Endothelial cell (in vitro differentiated cells): ENCODE measurements at regions not wholly inside any gene's neighbourhood (a gene's known extent, or its start where the extent isn't known, plus 50 kb on each side); places are given as distances from the start of the nearest gene placed in this dataset.

Source experiments
- DNase-seq: peaks from one replicate; pipeline ENCODE4 v3.0.0; 2021; ENCODE audit warnings: low spot score
- H3K27ac Mint-ChIP-seq: one replicate; pipeline ENCODE4 v1.8.0; 2021; ENCODE audit warnings: mixed read lengths, inconsistent platforms; ENCODE audit not compliant: unreplicated experiment
- H3K27me3 Mint-ChIP-seq: one replicate; pipeline ENCODE4 v1.8.0; 2021; ENCODE audit warnings: mild to moderate bottlenecking, moderate library complexity, mixed read lengths, inconsistent platforms; ENCODE audit not compliant: unreplicated experiment
- H3K36me3 Mint-ChIP-seq: one replicate; pipeline ENCODE4 v1.8.0; 2021; ENCODE audit warnings: mild to moderate bottlenecking, low read depth, mixed read lengths, inconsistent platforms; ENCODE audit not compliant: unreplicated experiment
- H3K4me1 Mint-ChIP-seq: one replicate; pipeline ENCODE4 v1.8.0; 2021; ENCODE audit warnings: mild to moderate bottlenecking, mixed read lengths, inconsistent platforms; ENCODE audit not compliant: unreplicated experiment
- H3K4me3 Mint-ChIP-seq: one replicate; pipeline ENCODE4 v1.8.0; 2021; ENCODE audit warnings: mild to moderate bottlenecking, mixed read lengths, inconsistent platforms; ENCODE audit not compliant: unreplicated experiment
- H3K9me3 Mint-ChIP-seq: one replicate; pipeline ENCODE4 v1.8.0; 2021; ENCODE audit warnings: mixed read lengths, inconsistent platforms; ENCODE audit not compliant: unreplicated experiment
- TF ChIP-seq, protein P1 (sequence below): fragments of 200-600 bp; sonication (generic); IDR thresholded peaks from one replicate; pipeline ENCODE4 v1.5.0; 2021; ENCODE audit warnings: antibody characterized with exemption; ENCODE audit not compliant: unreplicated experiment

DNA sequence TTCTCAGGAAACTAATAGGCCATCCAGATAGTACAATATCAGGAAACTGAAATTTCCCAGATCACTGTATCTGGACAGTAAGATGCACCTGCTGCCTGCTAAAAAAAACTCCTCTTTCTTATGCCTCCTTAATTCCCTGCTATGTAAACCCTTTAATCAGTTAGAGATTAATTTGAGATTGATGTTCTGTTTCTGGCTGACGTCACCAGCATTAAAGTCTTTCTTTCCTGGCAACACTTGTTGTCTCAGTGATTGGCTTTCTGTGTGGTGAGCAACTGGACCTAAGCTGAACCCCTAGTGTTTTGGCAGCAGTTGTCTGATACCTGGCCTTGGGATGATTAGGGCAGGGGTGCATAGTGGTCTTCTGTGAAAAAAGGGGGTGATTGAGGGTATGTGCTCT, 175.8 kb downstream of the TENT4A start:
- Mint-ChIP-seq H3K27ac (no peak overlapping the region), H3K27me3 (peaks cover 2% of the 10 kb centered on the region)
- TF ChIP-seq, protein P1, sequence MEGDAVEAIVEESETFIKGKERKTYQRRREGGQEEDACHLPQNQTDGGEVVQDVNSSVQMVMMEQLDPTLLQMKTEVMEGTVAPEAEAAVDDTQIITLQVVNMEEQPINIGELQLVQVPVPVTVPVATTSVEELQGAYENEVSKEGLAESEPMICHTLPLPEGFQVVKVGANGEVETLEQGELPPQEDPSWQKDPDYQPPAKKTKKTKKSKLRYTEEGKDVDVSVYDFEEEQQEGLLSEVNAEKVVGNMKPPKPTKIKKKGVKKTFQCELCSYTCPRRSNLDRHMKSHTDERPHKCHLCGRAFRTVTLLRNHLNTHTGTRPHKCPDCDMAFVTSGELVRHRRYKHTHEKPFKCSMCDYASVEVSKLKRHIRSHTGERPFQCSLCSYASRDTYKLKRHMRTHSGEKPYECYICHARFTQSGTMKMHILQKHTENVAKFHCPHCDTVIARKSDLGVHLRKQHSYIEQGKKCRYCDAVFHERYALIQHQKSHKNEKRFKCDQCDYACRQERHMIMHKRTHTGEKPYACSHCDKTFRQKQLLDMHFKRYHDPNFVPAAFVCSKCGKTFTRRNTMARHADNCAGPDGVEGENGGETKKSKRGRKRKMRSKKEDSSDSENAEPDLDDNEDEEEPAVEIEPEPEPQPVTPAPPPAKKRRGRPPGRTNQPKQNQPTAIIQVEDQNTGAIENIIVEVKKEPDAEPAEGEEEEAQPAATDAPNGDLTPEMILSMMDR, result no peak

DNA sequence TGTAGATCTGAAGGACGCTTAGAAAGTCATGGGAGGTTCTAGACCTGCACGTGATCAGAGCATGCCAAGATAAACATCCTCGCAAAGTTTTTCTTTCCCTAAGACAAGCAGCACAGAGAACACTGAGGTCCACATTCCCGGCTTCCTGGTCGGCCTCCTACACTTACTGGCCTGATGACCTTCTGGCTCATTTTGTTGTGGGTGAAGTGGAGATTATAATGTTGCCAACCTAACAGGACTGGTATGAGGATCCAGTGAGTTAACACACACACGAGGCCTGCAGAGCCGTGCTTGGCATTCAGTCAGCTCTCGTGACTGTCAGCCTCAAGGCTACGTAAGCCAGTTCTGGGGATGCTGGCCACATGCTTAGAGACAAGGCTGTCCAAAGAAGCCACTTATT, 186.0 kb downstream of the TENT4A start:
- TF ChIP-seq, protein P1, result no peak
- no peak overlapping the region for H3K27ac Mint-ChIP-seq
- H3K9me3 Mint-ChIP-seq, result no peaks in the 10 kb centered on the region

More for the DNA sequence above, 175.8 kb downstream of the TENT4A start:
- peaks cover 3% of the 10 kb centered on the region for H3K9me3 Mint-ChIP-seq
- DNase-seq, result no peak
- H3K4me1 Mint-ChIP-seq, result no peaks in the 10 kb centered on the region
- no peak overlapping the region for H3K4me3 Mint-ChIP-seq
- peaks cover 4% of the 10 kb centered on the region for H3K36me3 Mint-ChIP-seq

DNA sequence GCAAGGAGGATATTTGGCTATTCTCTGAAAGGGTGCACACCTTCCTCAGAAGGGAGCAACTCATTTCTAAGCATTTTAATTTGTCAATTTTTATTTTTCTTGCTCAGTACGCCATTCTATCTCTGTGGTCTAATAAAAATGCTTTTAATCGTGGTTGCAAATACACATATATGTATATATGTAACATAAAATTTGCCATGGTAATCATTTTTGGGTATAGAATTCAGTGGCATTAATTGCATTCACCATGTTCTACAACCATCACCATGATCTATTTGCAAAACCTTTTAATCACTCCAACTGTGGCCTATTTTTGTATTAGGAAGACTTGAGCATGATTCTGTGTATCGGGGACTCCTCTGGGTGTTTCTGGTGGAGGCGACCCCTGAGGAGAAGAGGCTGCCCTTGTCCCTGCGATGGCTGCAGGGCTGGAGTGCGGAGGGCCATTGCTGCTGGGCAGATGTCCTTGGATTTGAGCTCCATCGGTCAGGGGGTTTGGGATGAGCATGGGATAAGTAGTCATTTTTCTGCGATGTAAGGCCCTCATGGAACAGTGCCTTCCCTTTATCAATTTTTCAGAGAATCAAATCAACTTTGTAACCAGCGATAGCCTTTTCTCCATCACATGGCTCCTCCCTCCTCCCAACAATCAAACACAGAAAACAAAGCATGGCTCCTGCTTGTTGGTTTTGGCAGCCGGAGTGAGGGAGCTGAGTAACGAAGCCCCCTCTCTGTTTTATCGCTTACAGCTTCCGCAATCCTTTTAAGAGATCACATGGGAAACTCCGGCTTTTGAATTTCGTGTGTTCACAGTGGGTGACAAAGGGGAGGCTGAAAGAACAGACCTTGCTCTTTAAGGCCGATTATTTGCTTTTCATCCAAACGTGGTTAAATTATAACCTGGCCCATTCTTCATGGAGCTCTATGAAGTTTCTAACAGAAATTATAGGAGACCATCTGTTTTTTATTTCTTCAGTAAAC, 187.3 kb downstream of the TENT4A start:
- Mint-ChIP-seq H3K4me1 (no peaks in the 10 kb centered on the region), H3K27me3 (no peaks in the 10 kb centered on the region), H3K36me3 (no peaks in the 10 kb centered on the region), H3K4me3 (no peak overlapping the region), H3K9me3 (no peaks in the 10 kb centered on the region), H3K27ac (no peak overlapping the region)
- no peak for DNase-seq
- TF ChIP-seq, protein P1, result no peak

More for the DNA sequence above, 186.0 kb downstream of the TENT4A start:
- Mint-ChIP-seq H3K4me1 (no peaks in the 10 kb centered on the region), H3K36me3 (no peaks in the 10 kb centered on the region), H3K4me3 (no peak overlapping the region), H3K27me3 (no peaks in the 10 kb centered on the region)
- DNase-seq, result no peak

DNA sequence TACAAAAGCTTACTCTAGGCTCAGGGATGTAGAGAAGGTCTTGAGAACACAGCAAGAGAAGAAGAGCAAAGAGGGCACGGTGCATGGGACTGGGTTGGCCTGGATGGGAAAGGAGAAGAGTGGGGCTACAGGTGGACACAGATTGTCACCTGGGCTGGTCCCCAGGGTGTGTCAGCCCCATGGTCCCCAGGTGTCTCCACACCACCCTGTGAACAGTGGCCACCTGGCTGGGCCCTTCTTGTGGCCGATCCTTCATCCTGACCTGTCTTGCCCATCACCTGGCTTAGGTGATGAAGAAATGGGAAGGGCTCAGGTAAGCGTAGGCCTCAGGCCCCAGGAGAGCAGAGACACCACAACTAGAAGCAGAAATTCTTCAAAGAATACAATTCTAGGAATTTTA, 188.9 kb downstream of the TENT4A start:
- Mint-ChIP-seq H3K36me3 (no peaks in the 10 kb centered on the region), H3K27me3 (peaks cover 1% of the 10 kb centered on the region), H3K4me3 (no peak overlapping the region), H3K4me1 (no peaks in the 10 kb centered on the region), H3K9me3 (no peaks in the 10 kb centered on the region), H3K27ac (no peak overlapping the region)
- TF ChIP-seq, protein P1, result no peak
- no peak for DNase-seq

DNA sequence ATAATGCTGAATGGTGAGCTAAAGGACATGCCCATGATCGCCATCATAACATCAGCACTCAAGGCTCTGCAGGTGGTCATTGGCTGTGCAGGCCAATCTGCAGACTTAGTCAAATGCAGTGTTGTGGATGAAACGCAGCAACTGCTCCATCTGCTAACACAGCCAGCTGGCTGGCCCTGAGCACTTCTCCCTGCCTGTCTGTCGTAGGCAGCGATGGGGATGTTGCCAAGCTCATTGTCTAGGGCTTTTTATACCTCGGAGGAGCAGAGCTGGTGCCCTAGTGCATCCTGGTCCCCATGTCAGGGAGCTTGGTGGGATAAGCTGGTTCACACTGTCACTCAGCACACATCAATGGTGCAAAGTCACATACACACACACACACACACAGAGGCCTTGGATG, 189.4 kb downstream of the TENT4A start:
- TF ChIP-seq, protein P1, result no peak
- no peak overlapping the region for H3K4me3 Mint-ChIP-seq
- H3K4me1 Mint-ChIP-seq, result no peaks in the 10 kb centered on the region
- DNase-seq, result no peak
- H3K36me3 Mint-ChIP-seq, result no peaks in the 10 kb centered on the region
- peaks cover 3% of the 10 kb centered on the region for H3K27me3 Mint-ChIP-seq
- no peaks in the 10 kb centered on the region for H3K9me3 Mint-ChIP-seq
- H3K27ac Mint-ChIP-seq, result no peak overlapping the region
